HG02970 (cell line): ENCODE measurements at regions not wholly inside any gene's neighbourhood (a gene's known extent, or its start where the extent isn't known, plus 50 kb on each side); places are given as distances from the start of the nearest gene placed in this dataset.
"Not testable (repeated sequence)": the region's sequence is repeated elsewhere in the genome, so short reads cannot be mapped to it uniquely, and the experiment has no call there.

ENCODE experiments used
- ATAC-seq: cut with Tn5 transposase; IDR thresholded peaks from one replicate; pipeline ENCODE4 v1.9.1; 2021; ENCODE audit warnings: mild to moderate bottlenecking, moderate library complexity, moderate number of reproducible peaks; ENCODE audit not compliant: unreplicated experiment, low FRiP score

DNA sequence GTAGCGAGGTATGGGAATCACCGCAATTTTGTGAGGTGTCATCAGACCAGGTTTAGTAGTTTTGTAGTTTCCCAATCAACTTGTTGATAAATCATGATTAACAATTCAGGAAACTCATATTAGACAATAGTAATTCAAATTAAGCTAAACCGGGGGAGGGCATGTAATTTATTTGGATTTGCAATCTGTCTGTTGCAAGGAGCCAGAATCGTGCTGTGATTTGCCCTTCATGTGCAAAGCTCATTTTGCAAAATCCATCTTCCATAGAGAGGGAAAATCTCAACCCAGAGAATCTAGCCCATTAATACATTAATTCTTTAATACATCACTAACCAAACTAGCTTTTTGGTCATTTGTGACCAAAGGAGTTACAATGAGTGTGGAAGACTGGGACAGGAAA, 164.7 kb upstream of the TRPM3 start:
- no peak for ATAC-seq

DNA sequence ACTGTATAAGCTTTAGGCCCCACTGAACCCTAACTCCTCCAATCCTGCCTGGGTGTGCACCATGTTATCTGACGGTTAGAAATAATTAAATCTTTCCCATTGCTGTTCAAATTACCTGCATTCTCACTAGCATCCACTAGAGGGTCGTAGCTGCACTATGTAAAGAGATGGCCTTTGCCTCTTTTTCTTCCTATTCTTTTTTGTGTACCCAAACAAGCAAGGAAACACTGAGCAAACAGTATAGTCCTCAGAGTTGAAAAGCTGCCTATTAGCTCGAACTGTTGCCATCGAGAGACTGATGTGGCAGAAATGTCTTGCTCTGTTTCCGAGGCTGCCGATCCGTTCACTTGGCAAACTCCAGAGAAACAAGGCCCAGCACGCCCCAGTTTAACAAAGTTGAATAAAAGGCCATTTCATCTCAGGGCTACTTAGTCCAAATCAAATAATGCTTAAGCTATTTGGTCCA, 163.8 kb upstream of the TRPM3 start:
- peak; percentile 78 for ATAC-seq

DNA sequence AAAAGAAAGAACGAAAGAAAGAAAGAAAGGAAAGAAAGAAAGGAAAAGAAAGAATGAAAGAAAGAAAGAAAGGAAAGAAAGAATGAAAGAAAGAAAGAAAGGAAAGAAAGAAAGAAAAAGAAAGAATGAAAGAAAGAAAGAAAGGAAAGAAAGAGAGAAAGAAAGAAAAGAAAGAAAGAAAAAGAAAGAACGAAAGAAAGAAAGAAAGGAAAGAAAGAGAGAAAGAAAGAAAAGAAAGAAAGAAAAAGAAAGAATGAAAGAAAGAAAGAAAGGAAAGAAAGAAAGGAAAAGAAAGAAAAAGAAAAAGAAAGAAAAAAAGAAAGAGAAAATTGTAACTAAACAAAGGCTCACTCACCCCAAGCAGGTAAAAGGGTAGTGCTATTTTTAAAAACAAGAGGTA, 160.7 kb upstream of the TRPM3 start:
- not testable (repeated sequence) for ATAC-seq

DNA sequence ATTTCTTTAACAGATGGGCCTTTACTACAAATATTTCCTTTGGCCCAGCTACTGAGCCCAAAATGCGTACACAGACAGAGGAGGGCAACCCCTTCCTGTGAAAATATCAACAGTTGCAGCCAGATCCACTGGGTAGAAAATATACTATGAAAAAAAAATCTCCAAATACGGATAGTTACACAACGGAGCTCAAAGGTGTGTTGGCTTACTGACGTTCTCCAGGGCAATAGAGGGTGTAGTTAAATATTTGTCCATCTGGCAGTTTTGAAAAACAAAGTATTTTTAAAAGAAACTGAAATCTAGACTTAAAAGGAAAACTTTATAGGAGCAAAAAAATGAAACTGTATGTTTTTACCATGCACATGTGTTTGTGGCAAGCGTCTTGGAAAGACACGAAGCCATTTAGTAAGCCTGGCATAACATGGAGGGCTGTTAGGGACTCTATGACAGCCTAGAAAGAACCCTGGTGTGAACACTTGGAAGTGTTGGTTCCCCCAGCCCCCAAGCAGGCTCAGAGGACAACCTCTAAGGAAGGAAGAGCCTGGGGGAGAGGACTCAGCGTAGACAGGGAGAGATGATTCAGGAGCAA, 157.8 kb upstream of the TRPM3 start:
- ATAC-seq = no peak

DNA sequence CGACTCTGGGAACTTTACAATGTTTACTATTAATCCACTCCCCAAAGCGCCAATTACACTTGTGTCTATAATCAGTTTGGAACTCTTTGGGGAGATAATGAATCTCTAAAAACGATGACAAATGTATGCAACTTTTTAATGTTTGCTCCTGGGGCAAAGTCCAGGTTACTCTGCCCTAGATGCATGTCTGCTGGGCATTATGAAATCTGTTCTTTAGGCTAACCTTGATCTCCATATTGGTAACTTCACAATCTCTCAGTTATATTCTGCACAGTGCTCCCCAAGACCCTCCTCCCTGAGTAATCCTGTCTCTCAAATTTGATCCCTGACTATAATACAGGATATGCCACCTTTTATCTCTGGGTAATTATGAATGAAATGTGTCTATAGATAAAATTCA, 152.2 kb upstream of the TRPM3 start:
- no peak for ATAC-seq

DNA sequence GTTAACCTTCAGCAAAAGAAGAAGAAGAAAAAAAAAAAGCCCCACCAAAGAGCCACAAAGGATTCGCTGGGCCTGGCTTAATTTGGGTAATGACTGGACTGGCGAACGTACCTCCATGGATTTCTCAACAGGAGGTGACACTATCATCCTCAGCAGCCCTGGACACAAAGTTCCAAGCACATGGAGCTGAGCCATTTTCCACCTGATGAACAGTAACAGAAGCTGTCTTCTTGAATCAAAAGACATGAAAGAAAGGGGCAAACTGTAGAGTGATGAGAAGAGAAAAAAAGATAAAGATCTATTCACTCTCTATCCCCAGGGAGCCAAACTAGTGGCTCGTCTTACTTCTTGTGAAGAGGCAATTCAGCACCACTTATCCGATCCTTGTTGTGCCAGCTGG, 150.2 kb upstream of the TRPM3 start:
- no peak for ATAC-seq

DNA sequence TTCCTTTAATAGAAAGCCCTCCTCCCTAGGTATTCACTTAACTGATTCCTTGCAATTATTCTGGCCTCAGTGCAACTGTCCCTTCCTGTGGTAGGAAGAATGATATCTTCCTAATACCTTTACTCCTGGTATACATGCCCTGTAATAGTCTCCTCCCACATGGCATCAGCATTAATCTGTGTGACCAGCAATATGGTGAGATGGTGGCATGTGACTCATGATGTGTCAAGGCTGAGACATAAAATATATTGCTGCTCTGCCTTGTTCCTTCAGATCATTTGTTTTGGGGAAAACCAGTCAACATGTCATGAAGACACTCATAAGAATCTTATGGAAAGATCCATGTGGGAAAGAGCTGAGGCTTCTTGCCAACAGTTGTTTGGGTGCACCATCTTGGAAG, 149.1 kb upstream of the TRPM3 start:
- no peak for ATAC-seq

DNA sequence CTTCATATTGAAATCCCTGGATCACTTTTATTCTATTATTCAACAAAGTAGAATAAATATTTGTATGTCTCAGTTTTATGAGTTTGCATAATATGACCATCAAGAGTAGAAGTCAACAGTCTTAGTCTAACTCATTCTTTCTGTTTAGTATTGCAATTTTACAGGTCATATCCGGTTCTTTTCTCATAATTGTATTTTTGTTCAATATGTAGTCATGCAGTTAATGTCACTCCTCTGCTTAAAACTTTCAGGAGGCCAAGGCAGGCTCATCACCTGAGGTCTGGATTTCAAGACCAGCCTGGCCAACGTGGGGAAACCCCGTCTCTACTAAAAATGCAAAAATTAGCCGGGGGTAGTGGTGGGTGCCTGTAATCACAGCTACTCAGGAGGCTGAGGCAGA, 148.4 kb upstream of the TRPM3 start:
- ATAC-seq = no peak

DNA sequence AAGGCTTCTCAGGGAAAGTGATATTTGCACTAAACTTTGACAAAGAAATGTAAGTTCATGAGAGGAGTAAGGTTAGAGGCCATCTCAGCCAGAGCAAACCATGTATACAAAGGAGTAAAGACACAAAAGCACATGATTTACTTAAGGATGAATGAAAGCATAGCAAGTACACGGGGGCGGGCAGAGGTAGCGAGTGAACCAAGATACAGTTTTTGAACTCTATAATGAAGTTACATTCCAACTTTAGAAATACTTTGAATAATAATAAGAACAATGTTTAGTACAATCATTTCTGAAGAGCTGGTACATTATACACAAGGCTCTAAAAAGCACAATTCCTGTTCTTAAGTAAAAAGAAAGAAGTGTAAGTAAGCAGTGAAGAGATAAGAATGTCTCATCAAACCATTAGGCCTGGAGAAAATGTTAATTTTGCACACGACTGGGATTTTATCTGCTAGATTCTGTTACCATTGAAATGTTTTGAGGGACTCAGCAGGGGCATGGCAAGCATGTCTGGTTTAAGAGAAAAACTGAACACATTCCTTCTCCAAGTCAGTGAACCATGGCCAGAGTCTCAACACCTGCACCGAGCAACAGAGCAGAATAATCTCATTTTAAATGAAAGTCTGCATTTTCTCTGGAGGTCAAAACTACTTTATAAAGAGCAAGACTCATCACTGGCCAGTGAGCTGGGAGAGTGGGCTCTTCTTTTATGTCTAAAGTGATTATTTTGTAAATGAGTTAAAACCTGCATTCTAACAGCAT, 147.6 kb upstream of the TRPM3 start:
- ATAC-seq = no peak

DNA sequence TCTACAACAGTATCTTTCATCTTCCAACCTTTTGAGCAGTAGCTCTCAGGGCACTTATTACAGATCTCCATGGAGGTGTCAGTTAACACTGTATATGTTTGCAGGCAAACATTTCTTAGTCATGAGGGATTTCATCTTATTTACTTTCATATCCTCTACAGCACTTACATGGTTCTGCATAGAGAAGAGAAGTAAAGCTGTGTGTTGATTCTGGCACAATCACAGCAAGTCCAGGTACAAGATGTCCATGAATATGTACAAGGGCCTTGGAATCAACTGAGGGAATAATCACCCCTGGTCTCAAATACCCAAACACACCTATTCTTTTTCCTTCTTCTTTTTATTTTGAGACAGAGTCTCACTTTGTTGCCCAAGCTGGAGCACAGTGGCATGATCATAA, 142.0 kb upstream of the TRPM3 start:
- no peak for ATAC-seq

DNA sequence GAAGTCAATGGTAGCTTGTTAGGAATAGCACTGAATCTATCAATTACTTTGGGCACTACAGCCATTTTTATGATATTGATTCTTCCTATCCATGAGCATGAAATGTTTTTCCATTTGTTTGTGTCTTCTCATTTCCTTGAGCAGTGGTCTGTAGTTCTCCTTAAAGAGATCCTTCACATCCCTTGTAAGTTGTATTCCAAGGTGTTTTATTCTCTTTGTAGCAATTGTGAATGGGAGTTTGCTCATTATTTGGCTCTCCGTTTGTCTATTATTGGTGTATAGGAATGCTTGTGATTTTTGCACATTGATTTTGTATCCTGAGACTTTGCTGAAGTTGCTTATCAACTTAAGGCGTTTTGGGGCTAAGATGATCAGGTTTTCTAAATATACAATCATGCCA, 139.0 kb upstream of the TRPM3 start:
- not testable (repeated sequence) for ATAC-seq

DNA sequence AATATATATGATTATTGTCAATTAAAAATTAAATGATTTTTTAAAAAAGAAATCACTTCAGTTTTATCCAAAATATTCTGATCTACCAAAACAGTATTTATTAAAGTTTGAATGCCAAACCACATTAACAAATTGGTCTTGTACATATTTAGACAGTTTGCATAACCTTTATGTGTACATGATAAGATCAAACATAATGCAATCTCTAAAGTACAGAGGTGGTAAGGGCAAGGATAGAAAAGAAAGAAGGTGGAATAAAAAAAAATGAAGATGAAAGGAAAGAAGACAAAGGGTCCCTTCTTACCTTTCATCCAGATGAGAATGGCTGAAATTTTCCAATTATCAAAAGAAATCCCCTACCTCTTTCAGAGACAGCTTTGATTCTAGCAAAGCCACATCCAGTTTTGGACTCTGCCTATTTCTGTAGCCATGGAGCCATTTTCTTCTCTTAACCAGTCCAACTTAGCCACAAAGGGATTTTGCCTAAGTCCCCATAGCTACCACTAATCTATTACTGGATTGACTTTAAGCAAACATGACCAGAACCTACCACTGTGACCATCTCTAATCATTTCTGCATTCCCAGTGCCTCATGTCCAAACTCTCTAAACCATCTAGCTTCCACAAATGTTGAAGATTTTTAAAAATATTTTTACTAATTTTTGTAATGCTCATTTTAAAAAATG, 133.3 kb upstream of the TRPM3 start:
- ATAC-seq = no peak

DNA sequence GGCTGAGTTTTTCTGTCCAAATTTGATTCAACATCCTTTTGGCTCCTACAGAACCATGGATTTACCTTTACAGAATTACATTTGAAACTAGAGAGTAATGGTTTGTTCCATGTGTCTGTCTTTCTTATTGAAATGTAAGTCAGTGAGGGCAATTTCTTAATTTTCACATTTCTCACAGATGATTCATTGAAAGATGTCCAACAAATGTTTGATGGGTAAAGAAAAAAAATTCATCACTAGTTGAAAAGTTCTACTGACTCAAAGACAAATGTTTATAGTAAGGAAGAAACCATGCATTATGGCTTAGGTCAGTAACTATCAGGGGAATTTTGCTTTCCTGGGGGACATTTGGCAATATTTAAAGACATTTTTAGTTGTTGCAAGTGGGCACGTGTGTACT, 131.6 kb upstream of the TRPM3 start:
- no peak for ATAC-seq

DNA sequence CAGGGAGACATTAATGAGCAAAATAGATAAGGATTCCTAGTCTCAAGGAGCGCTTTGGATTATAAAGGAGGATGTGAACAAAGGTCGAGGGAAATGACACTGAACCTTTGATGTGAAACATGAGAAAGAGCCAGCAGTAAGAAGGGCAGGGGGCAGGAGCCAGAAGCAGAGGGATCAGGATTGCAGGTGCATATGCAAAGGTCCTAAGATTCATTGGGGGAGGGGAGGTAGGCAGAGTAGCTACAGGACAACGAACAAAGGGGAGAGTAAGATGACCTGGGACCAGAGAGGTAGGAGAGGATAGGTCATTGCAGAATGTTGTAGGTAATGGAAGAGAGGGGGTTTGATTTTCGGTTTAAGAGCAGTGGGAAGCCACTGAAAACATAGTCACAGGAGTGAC, 129.2 kb upstream of the TRPM3 start:
- no peak for ATAC-seq

DNA sequence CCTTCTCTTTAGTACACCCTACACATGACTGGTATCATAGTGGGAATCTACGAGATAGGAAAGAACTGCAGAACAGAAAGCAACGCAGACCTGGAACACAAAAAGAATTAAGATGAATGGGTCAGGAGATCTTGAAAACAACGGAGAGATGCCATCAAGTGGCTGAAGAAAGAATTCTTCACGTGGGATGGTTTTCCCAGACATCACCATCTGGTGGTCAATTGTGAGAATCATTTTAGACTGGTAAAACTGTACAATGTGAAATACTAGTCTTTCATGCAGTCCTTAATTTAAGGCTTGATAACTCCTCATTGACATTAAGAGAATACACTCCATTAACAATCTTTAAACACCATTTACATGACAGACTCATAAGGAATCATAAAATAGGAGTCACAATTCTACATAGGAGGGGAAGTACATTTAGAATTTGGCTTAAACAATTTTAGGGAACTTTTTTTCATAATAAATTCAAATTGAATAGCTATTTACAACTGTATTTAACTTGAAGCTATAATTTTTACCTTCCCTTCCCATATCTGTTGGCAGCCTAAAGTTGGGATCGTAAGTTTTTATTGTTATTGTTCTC, 128.4 kb upstream of the TRPM3 start:
- ATAC-seq = peak; percentile 68

DNA sequence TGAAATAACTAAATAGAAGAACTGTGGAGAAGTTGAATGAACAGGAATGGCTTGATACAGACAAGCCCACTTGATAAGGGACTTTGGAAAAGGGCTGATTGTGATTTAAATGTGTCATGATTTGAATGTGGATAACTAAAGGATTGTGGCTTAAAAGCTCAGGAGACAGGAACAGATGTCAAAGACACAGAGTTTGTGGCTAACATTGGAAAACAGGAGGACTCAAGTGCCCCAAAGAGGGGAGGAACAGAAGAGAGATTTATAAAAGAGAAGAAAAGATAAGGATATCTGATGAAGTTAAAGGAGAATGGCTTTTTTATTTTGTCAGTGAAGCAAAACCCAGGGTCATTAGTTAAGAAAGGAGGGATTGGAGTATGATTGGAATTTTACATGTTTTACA, 124.2 kb upstream of the TRPM3 start:
- no peak for ATAC-seq

DNA sequence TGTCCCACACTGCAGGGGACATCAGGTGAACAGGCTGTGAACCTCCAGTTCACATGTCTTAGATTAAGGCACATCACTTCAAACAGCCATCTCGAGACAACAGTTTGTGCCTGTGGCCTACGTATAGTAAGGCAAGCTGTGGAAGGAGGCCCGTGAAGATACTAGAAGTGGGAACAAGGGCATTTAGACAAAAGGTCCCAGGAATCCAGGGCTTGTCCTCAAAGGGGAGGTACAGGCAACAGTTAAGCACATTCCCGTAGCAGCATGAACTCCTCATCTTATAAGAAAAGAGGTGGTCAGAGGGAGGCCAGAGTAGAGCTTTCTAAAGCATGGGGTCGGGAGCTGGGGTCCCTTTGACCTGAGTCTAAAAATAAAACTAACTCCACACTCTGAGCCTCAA, 122.5 kb upstream of the TRPM3 start:
- no peak for ATAC-seq

DNA sequence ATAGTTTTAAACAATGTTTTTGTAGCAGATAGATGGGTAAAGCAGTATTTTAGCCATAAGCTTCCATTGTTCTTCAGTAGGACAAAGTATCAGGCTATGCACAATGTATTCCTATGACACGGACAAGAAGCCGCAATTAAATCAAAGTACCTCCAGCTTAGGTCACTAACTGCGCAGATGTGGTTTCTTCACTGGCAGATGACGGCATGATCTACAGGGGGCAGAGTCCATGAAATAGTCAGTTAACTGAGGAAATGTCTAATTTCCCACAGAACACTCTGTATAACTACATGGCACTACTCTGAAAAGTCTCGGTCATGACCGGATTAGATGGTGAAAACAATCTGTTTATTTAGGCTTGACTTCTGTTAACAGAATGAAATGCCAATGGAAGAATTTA, 120.7 kb upstream of the TRPM3 start:
- no peak for ATAC-seq

DNA sequence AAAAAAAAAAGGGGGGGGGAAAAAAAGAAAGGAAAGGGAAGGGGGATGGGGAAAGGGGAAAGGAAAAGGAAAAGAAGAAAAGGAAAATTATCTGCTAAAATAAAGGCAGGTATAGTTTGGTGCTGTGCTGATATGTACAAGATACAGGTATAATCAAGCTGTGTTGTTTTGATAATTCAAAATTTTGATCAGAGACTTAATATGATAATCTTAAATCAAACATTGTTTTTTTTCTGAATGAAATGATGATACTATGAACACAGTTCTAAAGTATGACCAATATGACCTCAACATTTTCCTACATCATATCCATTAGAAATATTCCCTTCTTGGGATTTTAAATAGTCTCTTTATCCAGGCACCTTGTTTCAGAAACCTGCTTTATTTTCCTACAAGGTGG, 115.6 kb upstream of the TRPM3 start:
- no peak for ATAC-seq

DNA sequence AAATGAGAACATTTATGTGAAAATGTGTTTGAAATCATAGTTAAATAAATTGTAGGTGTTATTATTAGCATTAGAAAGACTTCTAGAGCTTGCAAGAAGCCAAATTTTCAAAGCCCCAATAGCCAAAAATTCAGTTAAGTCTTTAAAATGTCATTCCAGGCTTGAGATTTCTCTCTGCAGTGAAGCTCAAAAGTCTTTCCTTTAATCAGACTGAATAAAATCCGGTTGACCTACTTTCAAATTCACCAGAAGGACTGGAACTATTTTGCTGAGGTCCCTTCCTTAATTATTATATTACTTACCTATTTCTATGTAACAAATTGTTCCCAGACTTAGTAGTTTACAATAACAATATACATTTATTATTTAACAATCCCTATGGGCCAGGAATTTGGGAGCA, 112.2 kb upstream of the TRPM3 start:
- ATAC-seq = no peak

DNA sequence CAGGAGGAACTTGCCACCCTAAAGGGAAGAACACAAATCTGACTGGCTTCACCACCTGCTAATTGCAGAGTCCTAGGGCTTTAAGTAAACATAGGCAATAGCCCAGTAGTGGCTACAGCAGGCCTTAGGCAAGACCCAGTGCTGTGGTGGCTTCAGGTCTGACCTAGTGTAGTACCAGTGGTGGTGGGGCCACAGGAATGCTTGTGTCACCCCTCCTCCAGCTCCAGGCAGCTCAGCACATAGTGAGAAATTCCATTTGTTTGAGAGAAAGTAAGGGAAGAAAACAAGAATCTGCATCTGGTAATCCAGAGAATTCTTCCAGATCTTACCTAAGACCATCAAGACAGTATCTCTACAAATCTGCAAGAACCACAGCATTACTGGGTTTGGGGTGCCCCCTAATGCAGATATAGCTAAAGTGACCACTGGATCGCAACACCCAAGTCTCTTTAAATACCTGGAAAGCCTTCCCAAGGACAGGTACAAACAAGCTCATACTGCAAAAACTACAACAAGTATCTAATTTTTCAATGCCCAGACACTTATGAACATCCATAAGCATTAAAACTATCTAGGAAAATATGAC, 102.6 kb upstream of the TRPM3 start:
- no peak for ATAC-seq
